SK-N-MC (cell line): ENCODE measurements at regions not wholly inside any gene's neighbourhood (a gene's known extent, or its start where the extent isn't known, plus 50 kb on each side); places are given as distances from the start of the nearest gene placed in this dataset.

ENCODE experiments used
- EZH2 ChIP-seq: fragments of 200-600 bp; sonication (generic); IDR thresholded peaks from one replicate; pipeline ENCODE4 v1.6.1; 2017; ENCODE audit warnings: antibody characterized with exemption
- POLR2AphosphoS5 ChIP-seq: IDR thresholded peaks from 2 replicates; pipeline ENCODE4 v1.6.1; 2012; ENCODE audit warnings: mild to moderate bottlenecking, low read depth, low read length, borderline replicate concordance

GRCh38 chr13:47718556-47718955 is 282.5 kb downstream of the SUCLA2 start:
- TF ChIP-seq EZH2 (no peak), POLR2AphosphoS5 (no peak)
